Vagina (tissue), 2 donors: ENCODE measurements at regions not wholly inside any gene's neighbourhood (a gene's known extent, or its start where the extent isn't known, plus 50 kb on each side); places are given as distances from the start of the nearest gene placed in this dataset.

Experiments used
- DNase-seq, 2 donors: peaks; one replicate each; pipeline ENCODE4 v3.0.0-alpha.2; 2017; ENCODE audit errors: extremely low spot score in 2 of 2
- H3K27ac ChIP-seq: fragments of 200-600 bp; sonication (generic); one replicate; pipeline ENCODE4 v1.5.1; 2019
- H3K27me3 ChIP-seq: fragments of 200-600 bp; sonication (generic); one replicate; pipeline ENCODE4 v1.5.1; 2019
- H3K36me3 ChIP-seq, 2 donors: fragments of 200-600 bp; sonication (generic); one replicate each; pipeline ENCODE4 v1.5.1; 2017 to 2019
- H3K4me1 ChIP-seq: fragments of 200-600 bp; sonication (generic); one replicate; pipeline ENCODE4 v1.5.1; 2019
- H3K4me3 ChIP-seq, 2 donors: fragments of 200-600 bp; sonication (generic); 1 replicate in 1 of 2; 2 replicates in 1 of 2; pipeline ENCODE4 v1.5.1; 2016 to 2019
- H3K9me3 ChIP-seq: fragments of 200-600 bp; sonication (generic); one replicate; pipeline ENCODE4 v1.5.1; 2019
- POLR2A ChIP-seq, 2 donors: fragments of 450-650 bp; IDR thresholded peaks; one replicate each; pipeline ENCODE4 v1.6.1; 2017; ENCODE audit warnings: antibody characterized with exemption in 2 of 2, mild to moderate bottlenecking in 2 of 2, moderate library complexity in 2 of 2
- POLR2AphosphoS5 ChIP-seq, 2 donors: sonication (generic); formaldehyde crosslinking; IDR thresholded peaks; one replicate each; pipeline ENCODE4 v1.9.0; 2017; ENCODE audit warnings: antibody characterized with exemption in 2 of 2, mild to moderate bottlenecking in 2 of 2, low read depth in 1 of 2; ENCODE audit not compliant: insufficient read depth in 1 of 2
- intact Hi-C: fragments of 100-400 bp; cut with DNase I; formaldehyde crosslinking; loops from one replicate; pipeline ENCODE4 v1.15.1; 2023
- TF ChIP-seq, protein P1 (sequence below), 3 experiments: fragments of 450-650 bp in 2 of 3; fragments of 200-600 bp in 1 of 3; sonication (generic) in 1 of 3; IDR thresholded peaks; one replicate each; pipeline ENCODE4 v1.5.1; 2017 to 2019; ENCODE audit warnings: antibody characterized with exemption in 3 of 3, mild to moderate bottlenecking in 2 of 3, moderate library complexity in 2 of 3

DNA sequence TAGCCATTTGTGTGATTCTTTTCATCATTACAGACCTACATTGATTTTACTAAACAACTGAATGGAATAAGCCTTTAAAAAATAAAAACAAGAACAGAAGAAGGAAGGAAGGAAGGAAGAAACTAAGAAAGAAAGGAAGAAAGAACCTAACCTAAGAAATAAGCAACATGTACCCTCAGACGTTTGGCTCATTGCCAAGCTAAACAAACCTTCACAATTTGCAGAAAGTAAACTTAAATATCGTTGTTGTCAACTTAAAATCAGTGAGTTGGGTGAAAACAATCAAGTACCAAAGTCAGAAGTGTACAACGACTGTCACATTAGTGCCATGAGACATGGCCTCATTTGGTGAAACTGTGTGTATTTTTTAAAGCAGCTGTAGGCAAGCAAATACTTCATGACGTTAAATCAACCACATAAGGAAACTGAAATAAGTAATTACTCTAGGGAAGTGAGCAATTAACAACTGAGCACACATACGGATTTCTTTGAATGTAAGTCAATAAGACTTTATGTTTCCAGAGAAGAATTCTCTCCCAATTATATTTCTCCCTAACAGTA lies 313.1 kb upstream of the TMPRSS15 start:
- no peak for DNase-seq
- intact Hi-C loops, result no loop called here
- Histone ChIP-seq H3K4me3 (no peak overlapping the region), H3K27me3 (no peaks in the 10 kb centered on the region), H3K4me1 (no peaks in the 10 kb centered on the region), H3K9me3 (no peaks in the 10 kb centered on the region), H3K36me3 (no peaks in the 10 kb centered on the region), H3K27ac (no peak overlapping the region)
- TF ChIP-seq POLR2A (IDR thresholded peaks at IDR 0.05) (no peak), POLR2AphosphoS5 (IDR thresholded peaks at IDR 0.05; ENCODE audit: insufficient read depth in 1 of 2, low read depth in 1 of 2) (no peak)
- TF ChIP-seq, protein P1, sequence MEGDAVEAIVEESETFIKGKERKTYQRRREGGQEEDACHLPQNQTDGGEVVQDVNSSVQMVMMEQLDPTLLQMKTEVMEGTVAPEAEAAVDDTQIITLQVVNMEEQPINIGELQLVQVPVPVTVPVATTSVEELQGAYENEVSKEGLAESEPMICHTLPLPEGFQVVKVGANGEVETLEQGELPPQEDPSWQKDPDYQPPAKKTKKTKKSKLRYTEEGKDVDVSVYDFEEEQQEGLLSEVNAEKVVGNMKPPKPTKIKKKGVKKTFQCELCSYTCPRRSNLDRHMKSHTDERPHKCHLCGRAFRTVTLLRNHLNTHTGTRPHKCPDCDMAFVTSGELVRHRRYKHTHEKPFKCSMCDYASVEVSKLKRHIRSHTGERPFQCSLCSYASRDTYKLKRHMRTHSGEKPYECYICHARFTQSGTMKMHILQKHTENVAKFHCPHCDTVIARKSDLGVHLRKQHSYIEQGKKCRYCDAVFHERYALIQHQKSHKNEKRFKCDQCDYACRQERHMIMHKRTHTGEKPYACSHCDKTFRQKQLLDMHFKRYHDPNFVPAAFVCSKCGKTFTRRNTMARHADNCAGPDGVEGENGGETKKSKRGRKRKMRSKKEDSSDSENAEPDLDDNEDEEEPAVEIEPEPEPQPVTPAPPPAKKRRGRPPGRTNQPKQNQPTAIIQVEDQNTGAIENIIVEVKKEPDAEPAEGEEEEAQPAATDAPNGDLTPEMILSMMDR (IDR thresholded peaks at IDR 0.05), result no peak

DNA sequence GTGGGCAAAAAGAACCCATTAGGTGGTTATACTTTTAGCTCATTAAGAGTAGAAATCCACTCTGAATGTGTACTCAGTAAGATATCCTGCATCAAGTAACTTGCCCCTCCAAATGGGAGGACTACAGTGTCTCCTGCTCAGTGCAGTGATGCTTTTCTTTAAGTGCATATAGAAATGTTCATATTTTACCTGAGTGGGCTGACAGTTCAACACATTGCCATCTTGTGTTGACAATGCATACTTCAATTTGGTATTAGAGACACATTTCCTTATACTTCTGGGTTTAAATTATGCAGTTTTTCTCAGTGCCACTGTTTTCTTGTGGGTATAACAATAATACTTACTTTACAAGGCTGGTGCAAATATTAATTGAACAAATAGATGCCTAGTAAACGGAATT lies 318.6 kb upstream of the TMPRSS15 start:
- no peaks in the 10 kb centered on the region for H3K4me1 ChIP-seq
- intact Hi-C loops, result no loop called here
- TF ChIP-seq POLR2A (IDR thresholded peaks at IDR 0.05) (no peak), POLR2AphosphoS5 (IDR thresholded peaks at IDR 0.05; ENCODE audit: insufficient read depth in 1 of 2, low read depth in 1 of 2) (no peak)
- TF ChIP-seq, protein P1 (IDR thresholded peaks at IDR 0.05), result no peak
- no peaks in the 10 kb centered on the region for H3K27me3 ChIP-seq
- H3K27ac ChIP-seq, result no peak overlapping the region
- H3K36me3 ChIP-seq, result no peaks in the 10 kb centered on the region
- H3K9me3 ChIP-seq, result no peaks in the 10 kb centered on the region
- no peak for DNase-seq
- no peak overlapping the region for H3K4me3 ChIP-seq

GRCh38 chr21:18723171-18723570 lies 319.6 kb upstream of the TMPRSS15 start:
- no peak for TF ChIP-seq POLR2A (IDR thresholded peaks at IDR 0.05)
- TF ChIP-seq, protein P1 (IDR thresholded peaks at IDR 0.05), result no peak
- no peak for TF ChIP-seq POLR2AphosphoS5 (IDR thresholded peaks at IDR 0.05; ENCODE audit: insufficient read depth in 1 of 2, low read depth in 1 of 2)
- Histone ChIP-seq H3K9me3 (no peaks in the 10 kb centered on the region), H3K27ac (no peak overlapping the region), H3K27me3 (no peaks in the 10 kb centered on the region), H3K4me3 (no peak overlapping the region), H3K36me3 (no peaks in the 10 kb centered on the region), H3K4me1 (no peaks in the 10 kb centered on the region)
- intact Hi-C loops, result no loop called here
- DNase-seq, result no peak

- no peak overlapping the region for H3K27ac ChIP-seq
- intact Hi-C loops, result no loop called here
- H3K4me3 ChIP-seq, result no peak overlapping the region
- H3K9me3 ChIP-seq, result no peaks in the 10 kb centered on the region
- DNase-seq, result no peak
- no peaks in the 10 kb centered on the region for H3K4me1 ChIP-seq
- H3K27me3 ChIP-seq, result no peaks in the 10 kb centered on the region
- no peaks in the 10 kb centered on the region for H3K36me3 ChIP-seq
- no peak for TF ChIP-seq POLR2A (IDR thresholded peaks at IDR 0.05)
- TF ChIP-seq, protein P1 (IDR thresholded peaks at IDR 0.05), result no peak
Observed at GRCh38 chr21:18725653-18726052, 322.1 kb upstream of the TMPRSS15 start.

DNA sequence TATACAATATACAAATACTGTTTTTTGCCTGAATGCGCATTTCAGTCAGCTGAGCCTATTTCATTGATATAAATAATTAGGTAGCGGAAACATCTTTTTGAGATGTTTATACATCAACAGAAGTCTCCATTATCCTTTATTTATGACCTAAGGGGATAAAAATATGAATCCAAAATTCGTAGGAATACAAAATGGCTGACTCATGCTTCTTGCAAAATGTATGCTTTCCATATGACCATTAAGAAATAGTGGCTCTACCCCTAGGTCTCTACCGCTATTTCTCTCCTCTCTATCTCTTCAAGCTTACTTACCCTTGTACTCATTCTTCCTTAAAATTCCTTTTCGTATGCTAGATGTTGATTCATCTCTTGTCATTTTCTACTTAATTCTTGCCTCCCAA lies 338.4 kb upstream of the TMPRSS15 start:
- intact Hi-C loops, result no loop called here

More for the DNA sequence above, 338.4 kb upstream of the TMPRSS15 start:
- Histone ChIP-seq H3K9me3 (no peaks in the 10 kb centered on the region), H3K4me1 (no peaks in the 10 kb centered on the region), H3K36me3 (no peaks in the 10 kb centered on the region), H3K27me3 (no peaks in the 10 kb centered on the region), H3K27ac (no peak overlapping the region), H3K4me3 (no peak overlapping the region)
- DNase-seq, result no peak
- TF ChIP-seq, protein P1 (IDR thresholded peaks at IDR 0.05), result no peak
- no peak for TF ChIP-seq POLR2AphosphoS5 (IDR thresholded peaks at IDR 0.05; ENCODE audit: insufficient read depth in 1 of 2, low read depth in 1 of 2)
- no peak for TF ChIP-seq POLR2A (IDR thresholded peaks at IDR 0.05)
